Effector memory CD8-positive, alpha-beta T cell (primary cell): ENCODE measurements at regions not wholly inside any gene's neighbourhood (a gene's known extent, or its start where the extent isn't known, plus 50 kb on each side); places are given as distances from the start of the nearest gene placed in this dataset.
"Not testable (repeated sequence)": the region's sequence is repeated elsewhere in the genome, so short reads cannot be mapped to it uniquely, and the experiment has no call there.

Experiments used
- ATAC-seq: fragments of 150-1000 bp; cut with Tn5 transposase; replicated peaks from 2 replicates; pipeline ENCODE4 v1.10.0; 2021; ENCODE audit warnings: mild to moderate bottlenecking, moderate library complexity
- DNase-seq, 3 experiments: peaks; one replicate each; pipeline ENCODE4 v3.0.0; 2021
- H3K27ac Mint-ChIP-seq, 2 donors: one replicate each; pipeline ENCODE4 v1.8.0; 2022; ENCODE audit warnings: mild to moderate bottlenecking in 2 of 2, mixed read lengths in 2 of 2, moderate library complexity in 2 of 2
- H3K27me3 Mint-ChIP-seq, 2 donors: one replicate each; pipeline ENCODE4 v1.8.0; 2022; ENCODE audit warnings: mixed read lengths in 2 of 2
- H3K36me3 Mint-ChIP-seq: one replicate; pipeline ENCODE4 v1.8.0; 2022; ENCODE audit warnings: mild to moderate bottlenecking, moderate library complexity, mixed read lengths; ENCODE audit not compliant: insufficient read depth
- H3K4me1 Mint-ChIP-seq, 2 donors: one replicate each; pipeline ENCODE4 v1.8.0; 2022; ENCODE audit warnings: low read depth in 2 of 2, mixed read lengths in 2 of 2
- H3K4me3 Mint-ChIP-seq, 2 donors: one replicate each; pipeline ENCODE4 v1.8.0; 2022; ENCODE audit warnings: mild to moderate bottlenecking in 2 of 2, mixed read lengths in 2 of 2, moderate library complexity in 2 of 2
- H3K9me3 Mint-ChIP-seq, 2 donors: one replicate each; pipeline ENCODE4 v1.8.0; 2022; ENCODE audit warnings: mixed read lengths in 2 of 2

- no peak for ATAC-seq
These were observed 123.3 kb upstream of the CDC42EP3 start for GRCh38 chr2:37794717-37795116.

GRCh38 chr2:37795456-37795855 is 124.0 kb upstream of the CDC42EP3 start:
- ATAC-seq (no peak), DNase-seq (no peak)
- H3K4me1 Mint-ChIP-seq = peaks cover 2 to 5% of the 10 kb centered on the region in 2 donors
- H3K27me3 Mint-ChIP-seq = no peaks in the 10 kb centered on the region
- no peaks in the 10 kb centered on the region for H3K9me3 Mint-ChIP-seq
- H3K27ac Mint-ChIP-seq = no peak overlapping the region
- no peak overlapping the region for H3K4me3 Mint-ChIP-seq
- H3K36me3 Mint-ChIP-seq = no peaks in the 10 kb centered on the region

More at GRCh38 chr2:37794717-37795116, 123.3 kb upstream of the CDC42EP3 start:
- no peak overlapping the region for H3K27ac Mint-ChIP-seq
- no peak for DNase-seq
- no peaks in the 10 kb centered on the region for H3K27me3 Mint-ChIP-seq
- H3K9me3 Mint-ChIP-seq = no peaks in the 10 kb centered on the region
- peaks cover 2 to 5% of the 10 kb centered on the region in 2 donors for H3K4me1 Mint-ChIP-seq
- no peak overlapping the region for H3K4me3 Mint-ChIP-seq
- H3K36me3 Mint-ChIP-seq = no peaks in the 10 kb centered on the region

- H3K4me1 Mint-ChIP-seq = peaks cover 2 to 5% of the 10 kb centered on the region in 2 donors
- H3K36me3 Mint-ChIP-seq = no peaks in the 10 kb centered on the region
- no peaks in the 10 kb centered on the region for H3K27me3 Mint-ChIP-seq
- H3K4me3 Mint-ChIP-seq = no peak overlapping the region
- no peak overlapping the region for H3K27ac Mint-ChIP-seq
- no peak for DNase-seq
- ATAC-seq = no peak
- H3K9me3 Mint-ChIP-seq = no peaks in the 10 kb centered on the region
These were observed 124.5 kb upstream of the CDC42EP3 start for GRCh38 chr2:37795938-37796337.

- Mint-ChIP-seq H3K27ac (no peak overlapping the region), H3K4me1 (peaks cover 2 to 5% of the 10 kb centered on the region in 2 donors), H3K36me3 (no peaks in the 10 kb centered on the region), H3K4me3 (no peak overlapping the region), H3K27me3 (no peaks in the 10 kb centered on the region), H3K9me3 (no peaks in the 10 kb centered on the region)
- ATAC-seq = no peak
- no peak for DNase-seq
These were observed 125.0 kb upstream of the CDC42EP3 start for GRCh38 chr2:37796481-37796880.

- peaks cover 2 to 5% of the 10 kb centered on the region in 2 donors for H3K4me1 Mint-ChIP-seq
- DNase-seq (no peak), ATAC-seq (no peak)
- H3K4me3 Mint-ChIP-seq = no peak overlapping the region
- H3K36me3 Mint-ChIP-seq = no peaks in the 10 kb centered on the region
- H3K9me3 Mint-ChIP-seq = no peaks in the 10 kb centered on the region
- H3K27me3 Mint-ChIP-seq = no peaks in the 10 kb centered on the region
- no peak overlapping the region for H3K27ac Mint-ChIP-seq
These were observed 125.6 kb upstream of the CDC42EP3 start for GRCh38 chr2:37797081-37797480.

GRCh38 chr2:37798315-37799005 is 126.6 kb upstream of the RMDN2 start:
- no peak overlapping the region for H3K27ac Mint-ChIP-seq

GRCh38 chr2:37800176-37800858 is 124.8 kb upstream of the RMDN2 start:
- no peaks in the 10 kb centered on the region for H3K36me3 Mint-ChIP-seq
- no peaks in the 10 kb centered on the region for H3K4me1 Mint-ChIP-seq
- H3K27me3 Mint-ChIP-seq = no peaks in the 10 kb centered on the region
- ATAC-seq = no peak
- H3K27ac Mint-ChIP-seq = no peak overlapping the region
- H3K4me3 Mint-ChIP-seq = no peak overlapping the region
- H3K9me3 Mint-ChIP-seq = no peaks in the 10 kb centered on the region
- no peak for DNase-seq

More at GRCh38 chr2:37798315-37799005, 126.6 kb upstream of the RMDN2 start:
- H3K4me3 Mint-ChIP-seq = no peak overlapping the region
- H3K27me3 Mint-ChIP-seq = no peaks in the 10 kb centered on the region
- ATAC-seq = no peak
- H3K4me1 Mint-ChIP-seq = peaks cover 0 to 2% of the 10 kb centered on the region in 2 donors
- no peaks in the 10 kb centered on the region for H3K36me3 Mint-ChIP-seq
- no peaks in the 10 kb centered on the region for H3K9me3 Mint-ChIP-seq
- no peak for DNase-seq

- Mint-ChIP-seq H3K9me3 (no peaks in the 10 kb centered on the region), H3K4me3 (no peak overlapping the region), H3K4me1 (no peaks in the 10 kb centered on the region), H3K36me3 (no peaks in the 10 kb centered on the region), H3K27me3 (peaks cover 0 to 12% of the 10 kb centered on the region in 2 donors), H3K27ac (peak overlapping the region in 1 of 2 donors; percentile 10)
- DNase-seq (no peak), ATAC-seq (no peak)
These were observed 122.8 kb upstream of the RMDN2 start for GRCh38 chr2:37802211-37802752.

GRCh38 chr2:37802899-37803379 is 122.1 kb upstream of the RMDN2 start:
- Mint-ChIP-seq H3K27me3 (peaks cover 0 to 12% of the 10 kb centered on the region in 2 donors), H3K4me1 (no peaks in the 10 kb centered on the region), H3K36me3 (no peaks in the 10 kb centered on the region), H3K9me3 (no peaks in the 10 kb centered on the region), H3K4me3 (no peak overlapping the region), H3K27ac (peak overlapping the region in 1 of 2 donors; percentile 10)
- DNase-seq = no peak
- ATAC-seq = no peak

GRCh38 chr2:37806004-37806403 is 119.1 kb upstream of the RMDN2 start:
- ATAC-seq, H3K36me3 Mint-ChIP-seq, H3K27ac Mint-ChIP-seq, H3K4me3 Mint-ChIP-seq, DNase-seq, H3K9me3 Mint-ChIP-seq: not testable (repeated sequence)
- peaks cover 5 to 11% of the 10 kb centered on the region in 2 donors for H3K4me1 Mint-ChIP-seq
- peaks cover 0 to 12% of the 10 kb centered on the region in 2 donors for H3K27me3 Mint-ChIP-seq

- Mint-ChIP-seq H3K36me3 (no peaks in the 10 kb centered on the region), H3K4me3 (no peak overlapping the region), H3K9me3 (no peaks in the 10 kb centered on the region), H3K4me1 (peaks cover 5 to 11% of the 10 kb centered on the region in 2 donors), H3K27me3 (peaks cover 0 to 12% of the 10 kb centered on the region in 2 donors), H3K27ac (peak overlapping the region in 1 of 2 donors; percentile 35)
- no peak for ATAC-seq
- peak; percentile 2 to 17 (median 3) for DNase-seq
These were observed 115.6 kb upstream of the RMDN2 start for GRCh38 chr2:37809525-37809924.

GRCh38 chr2:37809931-37810570 is 115.0 kb upstream of the RMDN2 start:
- DNase-seq (no peak), ATAC-seq (no peak)
- Mint-ChIP-seq H3K27ac (no peak overlapping the region), H3K9me3 (no peaks in the 10 kb centered on the region), H3K4me3 (no peak overlapping the region), H3K27me3 (peaks cover 0 to 12% of the 10 kb centered on the region in 2 donors), H3K36me3 (no peaks in the 10 kb centered on the region), H3K4me1 (peaks cover 5 to 11% of the 10 kb centered on the region in 2 donors)

GRCh38 chr2:37812414-37812813 is 112.7 kb upstream of the RMDN2 start:
- Mint-ChIP-seq H3K9me3 (no peaks in the 10 kb centered on the region), H3K4me3 (no peak overlapping the region), H3K27me3 (no peaks in the 10 kb centered on the region), H3K36me3 (no peaks in the 10 kb centered on the region), H3K4me1 (peaks cover 5 to 11% of the 10 kb centered on the region in 2 donors), H3K27ac (no peak overlapping the region)
- ATAC-seq (no peak), DNase-seq (no peak)
